Activated T-helper 1 cell treated with anti-CD3 and anti-CD28 coated beads, Interleukin-12 subunit alpha, Interleukin-12 subunit beta, Interleukin-2, Interleukin-4 antibody, amounts not matched to agents 30 ng/mL and 10 ng/mL and 1 ng/mL, durations not matched to agents 14 hours and 24 hours and 36 hours (primary cell): ENCODE measurements at regions not wholly inside any gene's neighbourhood (a gene's known extent, or its start where the extent isn't known, plus 50 kb on each side); places are given as distances from the start of the nearest gene placed in this dataset.

Source experiments
- DNase-seq: peaks from one replicate; pipeline ENCODE4 v3.0.0; 2021; ENCODE audit warnings: low spot score
- H3K27ac Mint-ChIP-seq: one replicate; pipeline ENCODE4 v1.8.0; 2021; ENCODE audit warnings: mild to moderate bottlenecking, mixed read lengths
- H3K27me3 Mint-ChIP-seq: one replicate; pipeline ENCODE4 v1.8.0; 2022; ENCODE audit warnings: mild to moderate bottlenecking, moderate library complexity, mixed read lengths; ENCODE audit not compliant: insufficient read depth
- H3K36me3 Mint-ChIP-seq: one replicate; pipeline ENCODE4 v1.8.0; 2021; ENCODE audit warnings: low read depth, mixed read lengths
- H3K4me1 Mint-ChIP-seq: one replicate; pipeline ENCODE4 v1.8.0; 2021; ENCODE audit warnings: low read depth, mixed read lengths
- H3K4me3 Mint-ChIP-seq: one replicate; pipeline ENCODE4 v1.8.0; 2021; ENCODE audit warnings: mild to moderate bottlenecking, moderate library complexity, mixed read lengths
- H3K9me3 Mint-ChIP-seq: one replicate; pipeline ENCODE4 v1.8.0; 2021; ENCODE audit warnings: mixed read lengths
- intact Hi-C: fragments of 100-400 bp; cut with micrococcal nuclease; formaldehyde crosslinking; loops from one replicate; pipeline ENCODE4 v1.15.1; 2024

GRCh38 chr4:125526420-125526819 lies 211.7 kb downstream of the FAT4 start:
- Mint-ChIP-seq H3K4me3 (no peak overlapping the region), H3K4me1 (no peaks in the 10 kb centered on the region)
- intact Hi-C loops: no loop called here

DNA sequence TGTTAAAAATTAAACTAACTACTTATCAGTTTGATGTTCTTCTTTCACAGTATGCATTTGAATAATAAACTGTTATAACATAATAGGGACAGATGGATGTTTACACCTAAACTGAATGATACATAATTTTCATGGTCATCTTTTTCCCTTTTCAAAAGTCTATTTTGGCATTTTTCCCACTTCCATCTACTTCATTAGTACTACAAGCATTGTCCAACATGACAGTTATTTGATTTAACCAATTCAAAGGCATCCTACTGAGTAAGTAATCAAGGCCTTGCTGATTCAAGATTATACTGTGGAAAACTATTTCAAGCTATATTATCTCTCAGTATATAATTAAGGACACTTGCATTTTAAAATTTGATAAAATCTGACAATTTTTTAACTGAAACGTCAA lies 212.9 kb downstream of the FAT4 start:
- Mint-ChIP-seq H3K27me3 (no peaks in the 10 kb centered on the region), H3K36me3 (no peaks in the 10 kb centered on the region), H3K27ac (no peak overlapping the region), H3K4me3 (no peak overlapping the region), H3K9me3 (no peaks in the 10 kb centered on the region), H3K4me1 (no peaks in the 10 kb centered on the region)
- intact Hi-C loops: no loop called here
- DNase-seq: no peak

More at GRCh38 chr4:125526420-125526819, 211.7 kb downstream of the FAT4 start:
- no peak overlapping the region for H3K27ac Mint-ChIP-seq
- H3K27me3 Mint-ChIP-seq: no peaks in the 10 kb centered on the region
- no peaks in the 10 kb centered on the region for H3K9me3 Mint-ChIP-seq
- no peak for DNase-seq
- no peaks in the 10 kb centered on the region for H3K36me3 Mint-ChIP-seq

GRCh38 chr4:125529071-125529470 lies 214.3 kb downstream of the FAT4 start:
- Mint-ChIP-seq H3K27ac (no peak overlapping the region), H3K36me3 (no peaks in the 10 kb centered on the region), H3K4me3 (no peak overlapping the region), H3K27me3 (no peaks in the 10 kb centered on the region), H3K4me1 (no peaks in the 10 kb centered on the region), H3K9me3 (no peaks in the 10 kb centered on the region)
- intact Hi-C loops: no loop called here
- no peak for DNase-seq

DNA sequence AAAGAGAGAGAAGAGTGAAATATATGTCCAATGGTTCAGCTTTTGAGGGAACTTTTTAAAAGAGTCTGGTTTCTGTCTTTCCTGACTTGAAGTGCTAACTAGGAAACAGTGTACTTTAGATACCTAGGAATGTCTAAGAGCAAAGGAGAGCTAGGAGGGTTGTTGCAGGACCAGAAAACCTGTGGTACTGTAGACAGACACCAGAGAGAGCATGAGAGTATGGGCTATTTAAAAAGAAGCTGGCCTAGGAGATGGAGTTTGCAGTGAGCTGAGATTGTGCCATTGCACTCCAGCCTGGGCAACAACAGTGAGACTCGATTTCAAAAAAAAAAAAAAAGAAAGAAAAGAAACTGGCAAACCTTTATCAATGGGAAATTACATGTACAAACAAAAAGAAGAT lies 223.9 kb downstream of the FAT4 start:
- H3K27ac Mint-ChIP-seq: no peak overlapping the region
- no peak for DNase-seq
- no peaks in the 10 kb centered on the region for H3K9me3 Mint-ChIP-seq
- no peaks in the 10 kb centered on the region for H3K36me3 Mint-ChIP-seq
- no peaks in the 10 kb centered on the region for H3K4me1 Mint-ChIP-seq
- no peak overlapping the region for H3K4me3 Mint-ChIP-seq
- H3K27me3 Mint-ChIP-seq: no peaks in the 10 kb centered on the region
- intact Hi-C loops: no loop called here

DNA sequence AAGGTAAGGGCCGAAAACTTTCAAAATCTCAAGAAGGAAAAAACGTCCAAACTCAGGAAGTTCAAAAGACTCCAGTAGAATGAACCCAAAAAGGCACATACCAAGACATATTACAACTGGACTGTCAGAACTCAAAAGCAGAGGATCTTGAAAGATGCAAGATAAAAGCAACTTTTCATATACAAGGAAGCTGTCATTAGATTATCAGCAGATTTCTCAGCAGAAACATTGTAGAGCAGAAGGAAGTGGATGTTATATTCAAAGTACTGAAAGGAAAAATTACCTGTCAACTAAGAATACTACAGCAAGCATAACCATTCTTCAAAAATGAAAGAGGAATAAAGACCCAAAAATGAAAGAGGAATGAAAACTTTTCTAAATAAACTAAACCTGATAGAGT lies 224.9 kb downstream of the FAT4 start:
- intact Hi-C loops: no loop called here
- Mint-ChIP-seq H3K4me1 (no peaks in the 10 kb centered on the region), H3K9me3 (no peaks in the 10 kb centered on the region), H3K4me3 (no peak overlapping the region), H3K27me3 (no peaks in the 10 kb centered on the region), H3K36me3 (no peaks in the 10 kb centered on the region), H3K27ac (no peak overlapping the region)
- no peak for DNase-seq

DNA sequence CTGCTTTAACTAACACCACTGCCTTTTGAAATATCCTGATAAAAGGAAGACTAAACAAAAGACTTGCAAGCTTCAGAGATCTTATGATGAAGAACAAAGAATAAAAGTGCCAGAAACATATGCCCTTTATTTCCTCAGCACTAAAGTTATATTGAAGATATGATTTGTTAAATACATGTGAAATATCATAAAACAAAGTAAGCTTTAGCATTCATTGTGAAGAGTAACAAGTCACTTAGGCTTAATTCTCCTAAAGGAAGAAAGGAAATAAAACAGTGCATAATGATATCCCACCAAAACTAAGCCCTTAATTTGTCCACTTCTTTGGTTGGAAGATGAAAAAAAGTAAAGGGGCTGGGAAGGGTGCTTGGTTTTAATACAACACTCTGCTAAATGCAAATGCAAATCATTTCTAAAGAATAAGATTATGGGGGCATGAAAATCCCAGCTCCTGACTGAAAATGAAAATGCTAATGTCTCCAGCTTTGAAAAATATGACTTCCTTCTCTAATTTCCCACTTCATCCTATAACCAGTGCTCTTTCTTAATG lies 227.2 kb downstream of the FAT4 start:
- H3K4me1 Mint-ChIP-seq: no peaks in the 10 kb centered on the region
- no peak for DNase-seq
- no peak overlapping the region for H3K4me3 Mint-ChIP-seq
- H3K27ac Mint-ChIP-seq: no peak overlapping the region
- no peaks in the 10 kb centered on the region for H3K27me3 Mint-ChIP-seq
- no peaks in the 10 kb centered on the region for H3K36me3 Mint-ChIP-seq
- peaks cover 5% of the 10 kb centered on the region for H3K9me3 Mint-ChIP-seq
- intact Hi-C loops: no loop called here

GRCh38 chr4:125546272-125546671 lies 231.5 kb downstream of the FAT4 start:
- no peak for DNase-seq
- H3K36me3 Mint-ChIP-seq: no peaks in the 10 kb centered on the region
- H3K27ac Mint-ChIP-seq: no peak overlapping the region
- intact Hi-C loops: no loop called here
- no peak overlapping the region for H3K4me3 Mint-ChIP-seq
- H3K27me3 Mint-ChIP-seq: no peaks in the 10 kb centered on the region
- H3K4me1 Mint-ChIP-seq: no peaks in the 10 kb centered on the region
- H3K9me3 Mint-ChIP-seq: peaks cover 5% of the 10 kb centered on the region

- intact Hi-C loops: no loop called here
- no peaks in the 10 kb centered on the region for H3K27me3 Mint-ChIP-seq
- no peak for DNase-seq
- no peaks in the 10 kb centered on the region for H3K4me1 Mint-ChIP-seq
- H3K27ac Mint-ChIP-seq: no peak overlapping the region
- H3K36me3 Mint-ChIP-seq: no peaks in the 10 kb centered on the region
- H3K4me3 Mint-ChIP-seq: no peak overlapping the region
- peaks cover 5% of the 10 kb centered on the region for H3K9me3 Mint-ChIP-seq
These were observed 233.1 kb downstream of the FAT4 start for GRCh38 chr4:125547836-125548235.

DNA sequence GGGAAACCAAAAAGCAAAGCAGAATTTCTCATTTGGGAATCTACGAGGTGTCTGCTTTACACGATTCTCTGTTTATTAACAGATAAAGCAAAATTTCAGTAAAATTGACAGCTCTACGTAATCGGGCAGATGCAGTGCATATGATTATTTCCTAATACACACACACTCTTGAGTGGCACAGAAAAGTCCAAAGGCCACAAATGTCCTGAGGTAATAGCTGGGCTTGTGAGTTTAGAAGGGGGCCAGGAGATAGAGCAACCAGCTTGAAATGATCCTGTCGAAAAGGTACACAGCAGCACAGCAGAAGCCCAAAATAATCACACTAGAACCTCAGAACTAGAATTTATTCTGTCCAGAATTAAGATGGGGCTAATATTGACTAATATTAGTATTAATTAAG lies 236.0 kb downstream of the FAT4 start:
- Mint-ChIP-seq H3K4me1 (no peaks in the 10 kb centered on the region), H3K36me3 (no peaks in the 10 kb centered on the region), H3K4me3 (no peak overlapping the region), H3K9me3 (no peaks in the 10 kb centered on the region), H3K27me3 (no peaks in the 10 kb centered on the region), H3K27ac (no peak overlapping the region)
- DNase-seq: no peak
- intact Hi-C loops: no loop called here

DNA sequence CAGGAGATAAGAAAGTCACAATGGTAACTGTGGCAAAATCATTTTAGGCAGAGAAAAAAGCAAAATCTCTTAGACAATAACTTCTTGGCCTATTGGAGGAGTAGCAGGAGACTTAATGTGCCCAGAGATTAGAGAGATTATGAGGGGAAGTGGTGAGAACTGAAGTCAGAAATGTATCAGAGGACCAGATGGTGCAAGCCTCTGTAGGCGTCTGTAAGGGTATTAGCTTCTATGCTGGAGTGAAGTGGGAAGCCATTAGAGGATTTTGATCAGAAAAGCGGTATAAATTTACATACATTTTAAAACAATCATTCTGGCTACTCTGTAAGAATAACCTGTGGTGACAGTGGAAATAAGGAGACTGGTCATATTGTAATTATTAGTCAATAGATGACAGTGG lies 236.7 kb downstream of the FAT4 start:
- DNase-seq: no peak
- H3K36me3 Mint-ChIP-seq: no peaks in the 10 kb centered on the region
- H3K27me3 Mint-ChIP-seq: no peaks in the 10 kb centered on the region
- no peak overlapping the region for H3K27ac Mint-ChIP-seq
- no peak overlapping the region for H3K4me3 Mint-ChIP-seq
- intact Hi-C loops: no loop called here
- H3K4me1 Mint-ChIP-seq: no peaks in the 10 kb centered on the region
- no peaks in the 10 kb centered on the region for H3K9me3 Mint-ChIP-seq

GRCh38 chr4:125551967-125552366 lies 237.2 kb downstream of the FAT4 start:
- H3K27me3 Mint-ChIP-seq: no peaks in the 10 kb centered on the region
- H3K27ac Mint-ChIP-seq: no peak overlapping the region
- no peak overlapping the region for H3K4me3 Mint-ChIP-seq
- no peaks in the 10 kb centered on the region for H3K9me3 Mint-ChIP-seq
- no peak for DNase-seq
- intact Hi-C loops: no loop called here
- H3K4me1 Mint-ChIP-seq: no peaks in the 10 kb centered on the region
- H3K36me3 Mint-ChIP-seq: no peaks in the 10 kb centered on the region

DNA sequence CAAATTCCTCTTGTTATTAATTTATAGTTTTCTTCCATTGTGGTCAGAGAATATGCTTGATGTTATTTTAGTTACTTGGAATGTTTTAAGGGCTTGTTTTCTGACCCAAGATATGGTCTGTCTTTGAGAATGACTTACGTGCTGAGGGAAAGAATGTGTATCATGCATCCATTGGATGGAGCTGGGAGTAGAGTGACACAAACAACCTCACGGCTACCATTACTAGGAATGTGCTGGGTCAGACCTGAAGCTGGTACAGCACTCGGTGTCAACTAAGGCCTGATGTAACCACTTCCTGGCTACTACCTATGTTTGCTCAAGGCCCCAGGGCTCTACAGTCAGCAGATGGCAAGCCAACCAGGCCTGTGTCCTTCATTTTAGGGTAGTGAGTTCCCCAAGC lies 257.8 kb downstream of the FAT4 start:
- Mint-ChIP-seq H3K27me3 (peaks cover 1% of the 10 kb centered on the region), H3K4me3 (no peak overlapping the region), H3K36me3 (no peaks in the 10 kb centered on the region), H3K4me1 (no peaks in the 10 kb centered on the region), H3K27ac (no peak overlapping the region), H3K9me3 (no peaks in the 10 kb centered on the region)
- DNase-seq: no peak
- intact Hi-C loops: no loop called here

- intact Hi-C loops: no loop called here
- Mint-ChIP-seq H3K4me1 (no peaks in the 10 kb centered on the region), H3K27me3 (peaks cover 1% of the 10 kb centered on the region), H3K36me3 (no peaks in the 10 kb centered on the region), H3K9me3 (no peaks in the 10 kb centered on the region), H3K4me3 (no peak overlapping the region), H3K27ac (no peak overlapping the region)
- no peak for DNase-seq
These were observed 258.6 kb downstream of the FAT4 start for GRCh38 chr4:125573368-125573767.

DNA sequence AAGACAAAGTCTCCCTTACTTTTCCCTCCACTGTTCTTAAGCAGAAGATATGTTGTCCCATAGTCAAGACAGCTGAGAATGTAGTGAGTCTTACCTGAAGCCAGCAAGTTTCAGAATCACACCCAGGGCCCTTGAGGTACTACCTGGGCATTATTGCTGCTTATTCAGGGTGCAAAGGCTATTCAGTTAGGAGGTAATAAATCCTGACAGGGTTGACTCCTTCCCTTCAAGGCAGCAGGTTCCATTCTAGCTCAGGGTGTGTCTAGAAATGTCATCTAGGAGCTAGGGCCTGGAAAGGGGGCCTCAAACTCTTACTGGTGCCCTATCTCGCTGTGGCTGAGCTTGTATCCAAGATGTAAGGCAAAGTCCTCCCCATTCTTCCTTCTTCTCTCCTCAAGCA lies 259.0 kb downstream of the FAT4 start:
- Mint-ChIP-seq H3K27me3 (peaks cover 1% of the 10 kb centered on the region), H3K27ac (no peak overlapping the region), H3K4me3 (no peak overlapping the region), H3K4me1 (no peaks in the 10 kb centered on the region), H3K9me3 (no peaks in the 10 kb centered on the region), H3K36me3 (no peaks in the 10 kb centered on the region)
- intact Hi-C loops: no loop called here
- no peak for DNase-seq
